GM12878 (cell line): ENCODE measurements at regions not wholly inside any gene's neighbourhood (a gene's known extent, or its start where the extent isn't known, plus 50 kb on each side); places are given as distances from the start of the nearest gene placed in this dataset.

Source experiments
- ATAC-seq: fragments of 200-7000 bp; cut with Tn5 transposase; 3 replicates; pipeline ENCODE4 v1.9.1; 2020; ENCODE audit warnings: mild to moderate bottlenecking, moderate library complexity
- BruUV-seq: library from RNA; stranded (reverse); fragments of 400-500 nt; replicated peaks from 2 replicates; lab custom pipeline; 2021; lab: Mats Ljungman, UMichigan
- CTCF ChIA-PET: fragments of 300-600 bp; sonication (Branson Sonifier 250); formaldehyde crosslinking; extraction: SDS; loops from one replicate; lab custom pipeline; 2021; ENCODE audit warnings: inconsistent platforms; lab: Yijun Ruan, JAX
- POLR2A ChIA-PET: fragments of 350-600 bp; formaldehyde crosslinking; extraction: SDS; loops from one replicate; lab custom pipeline; 2021; ENCODE audit warnings: inconsistent platforms; lab: Charles Lee
- RAD21 ChIA-PET: fragments of 300-600 bp; sonication (Branson Sonifier 250); formaldehyde crosslinking; loops from one replicate; lab custom pipeline; 2023; ENCODE audit warnings: antibody characterized with exemption; ENCODE audit not compliant: unreplicated experiment; lab: Charles Lee
- SMC1A ChIA-PET: fragments of 300-600 bp; sonication (Branson Sonifier 250); formaldehyde crosslinking; loops from one replicate; lab custom pipeline; 2023; ENCODE audit not compliant: unreplicated experiment, uncharacterized antibody; lab: Charles Lee
- DNase-seq: peaks from one replicate; pipeline ENCODE4 v3.0.0-alpha.2; 2011; ENCODE audit warnings: low read depth, low spot score
- FAIRE-seq: peaks from 3 replicates; lab custom pipeline; 2011; peaks lifted over from hg19 to GRCh38; lab: Jason Lieb, UNC
- H2AFZ ChIP-seq: 2 replicates; pipeline ENCODE4 v1.6.0; 2011; ENCODE audit warnings: low read depth, low read length, control low read depth; ENCODE audit not compliant: control insufficient read depth
- H3K27ac ChIP-seq: 2 replicates; pipeline ENCODE4 v1.5.1; 2011; ENCODE audit warnings: control low read depth; ENCODE audit not compliant: control insufficient read depth, insufficient read depth
- H3K27me3 ChIP-seq, 2 experiments: replicated peaks in 1 of 2; 2 replicates each; pipeline versions ENCODE4 v1.6.0 to v1.6.1; 2011; ENCODE audit warnings: low read length in 1 of 2; ENCODE audit not compliant: control insufficient read depth in 2 of 2, insufficient read depth in 2 of 2
- H3K36me3 ChIP-seq, 2 experiments: 2 replicates each; pipeline ENCODE4 v1.5.1; 2011; ENCODE audit warnings: low read length in 1 of 2; ENCODE audit not compliant: control insufficient read depth in 2 of 2, insufficient read depth in 2 of 2
- H3K4me1 ChIP-seq: 2 replicates; pipeline ENCODE4 v1.6.1; 2011; ENCODE audit warnings: mild to moderate bottlenecking, low read length, moderate library complexity, mixed read lengths; ENCODE audit not compliant: control insufficient read depth, insufficient read depth
- H3K4me2 ChIP-seq: 2 replicates; pipeline ENCODE4 v1.6.0; 2011; ENCODE audit warnings: control low read depth; ENCODE audit not compliant: control insufficient read depth, insufficient read depth
- H3K4me3 ChIP-seq: fragments of 200-600 bp; sonication (generic); 2 replicates; pipeline ENCODE4 v1.5.1; 2016
- H3K79me2 ChIP-seq: 2 replicates; pipeline ENCODE4 v1.6.0; 2011; ENCODE audit warnings: low read length; ENCODE audit not compliant: control insufficient read depth, insufficient read depth
- H3K9ac ChIP-seq: 2 replicates; pipeline ENCODE4 v1.8.0; 2011; ENCODE audit warnings: low read length, control low read depth, mixed read lengths; ENCODE audit not compliant: control insufficient read depth, insufficient read depth
- H3K9me3 ChIP-seq: replicated peaks from 3 replicates; pipeline ENCODE4 v1.5.1; 2011; ENCODE audit warnings: mild to moderate bottlenecking, low read length; ENCODE audit not compliant: control insufficient read depth, insufficient read depth
- H4K20me1 ChIP-seq: 2 replicates; pipeline ENCODE4 v1.6.0; 2011; ENCODE audit not compliant: control insufficient read depth, insufficient read depth
- BRCA1 ChIP-seq: IDR thresholded peaks from 2 replicates; pipeline ENCODE4 v1.6.1; 2011; ENCODE audit warnings: low read depth, low read length, improper control_type of control experiment
- KDM1A ChIP-seq: fragments of 200-600 bp; sonication (generic); IDR thresholded peaks from 2 replicates; pipeline ENCODE4 v1.6.1; 2016; ENCODE audit warnings: borderline replicate concordance
- LARP7 ChIP-seq: fragments of 450-650 bp; IDR thresholded peaks from 2 replicates; pipeline ENCODE4 v1.6.1; 2017; ENCODE audit warnings: mild to moderate bottlenecking
- MTA3 ChIP-seq: IDR thresholded peaks from 2 replicates; pipeline ENCODE4 v1.6.1; 2012; ENCODE audit warnings: low read length, inconsistent platforms, borderline replicate concordance
- NFIC ChIP-seq: IDR thresholded peaks from 2 replicates; pipeline ENCODE4 v1.6.1; 2012; ENCODE audit warnings: low read depth, mild to moderate bottlenecking, inconsistent platforms, low read length, moderate library complexity
- RAD21 ChIP-seq: IDR thresholded peaks from 2 replicates; pipeline ENCODE4 v1.6.1; 2011; ENCODE audit warnings: mild to moderate bottlenecking, low read depth, low read length, moderate library complexity; ENCODE audit not compliant: insufficient read depth
- RAD51 ChIP-seq: fragments of 450-650 bp; IDR thresholded peaks from 2 replicates; pipeline ENCODE4 v1.6.1; 2016; ENCODE audit warnings: moderate library complexity, mild to moderate bottlenecking, inconsistent platforms
- TAF1 ChIP-seq: IDR thresholded peaks from 2 replicates; pipeline ENCODE4 v1.6.1; 2011; ENCODE audit warnings: mild to moderate bottlenecking, low read depth, low read length, borderline replicate concordance
- YBX1 ChIP-seq: fragments of 450-650 bp; IDR thresholded peaks from 2 replicates; pipeline ENCODE4 v1.6.1; 2016; ENCODE audit warnings: antibody characterized with exemption
- WGBS: methylation state at CpG from one replicate; pipeline ENCODE4 v1.1.6; 2016; ENCODE audit warnings: low lambda C conversion rate; ENCODE audit not compliant: insufficient replicate concordance, insufficient coverage; ENCODE audit errors: missing lambda C conversion rate; 5-methylcytosine and 5-hydroxymethylcytosine counted together
- in situ Hi-C: fragments of 300-500 bp; cut with MboI; formaldehyde crosslinking; loops from 9 replicates; pipeline ENCODE4 v1.14.3; 2018; ENCODE audit warnings: mixed read lengths
- intact Hi-C: fragments of 100-400 bp; cut with micrococcal nuclease; formaldehyde crosslinking; loops from one replicate; pipeline ENCODE4 v1.14.2; 2022; ENCODE audit not compliant: unreplicated experiment
- TF ChIP-seq, protein P1 (sequence below): fragments of 450-650 bp; IDR thresholded peaks from 2 replicates; pipeline ENCODE4 v1.6.1; 2014; ENCODE audit warnings: mild to moderate bottlenecking
- TF ChIP-seq, protein P2 (sequence below): IDR thresholded peaks from 2 replicates; pipeline ENCODE4 v1.6.1; 2011; ENCODE audit warnings: borderline replicate concordance, low read depth, mild to moderate bottlenecking, moderate library complexity, mixed read lengths, low read length; ENCODE audit not compliant: insufficient read depth; ENCODE audit errors: extremely low read length
- TF ChIP-seq, protein P3 (sequence below): fragments of 450-650 bp; IDR thresholded peaks from 2 replicates; pipeline ENCODE4 v1.6.1; 2017; ENCODE audit warnings: mild to moderate bottlenecking, moderate library complexity

DNA sequence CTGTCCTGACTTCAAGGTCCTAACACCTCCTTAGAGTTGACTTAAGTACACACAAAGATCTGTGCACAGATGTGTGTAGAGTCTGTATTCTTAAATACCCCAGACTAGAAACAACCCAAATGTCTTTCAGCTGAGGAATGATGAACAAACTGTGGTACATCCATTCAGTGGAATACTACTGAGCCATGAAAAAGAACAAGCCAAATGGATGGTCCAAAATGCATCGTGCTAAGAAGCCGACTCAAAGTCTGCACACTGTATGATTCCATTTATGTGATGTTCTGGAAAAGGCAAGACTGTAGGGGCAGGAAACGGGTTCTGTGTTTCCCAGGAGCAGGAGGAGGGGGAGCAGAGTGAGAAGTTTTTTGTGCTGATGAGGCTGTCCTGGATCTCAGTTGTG is 56.7 kb upstream of the LINC01488 start:
- Histone ChIP-seq H3K4me3 (no peak overlapping the region), H3K4me2 (no peak overlapping the region), H4K20me1 (no peaks in the 10 kb centered on the region), H3K27ac (no peak overlapping the region), H2AFZ (no peak overlapping the region)
- RAD21 ChIA-PET: no interaction called here
- in situ Hi-C loops: no loop called here
- WGBS: 74% methylated on average over 3 of the region's 3 CpGs
- TF ChIP-seq, protein P1, sequence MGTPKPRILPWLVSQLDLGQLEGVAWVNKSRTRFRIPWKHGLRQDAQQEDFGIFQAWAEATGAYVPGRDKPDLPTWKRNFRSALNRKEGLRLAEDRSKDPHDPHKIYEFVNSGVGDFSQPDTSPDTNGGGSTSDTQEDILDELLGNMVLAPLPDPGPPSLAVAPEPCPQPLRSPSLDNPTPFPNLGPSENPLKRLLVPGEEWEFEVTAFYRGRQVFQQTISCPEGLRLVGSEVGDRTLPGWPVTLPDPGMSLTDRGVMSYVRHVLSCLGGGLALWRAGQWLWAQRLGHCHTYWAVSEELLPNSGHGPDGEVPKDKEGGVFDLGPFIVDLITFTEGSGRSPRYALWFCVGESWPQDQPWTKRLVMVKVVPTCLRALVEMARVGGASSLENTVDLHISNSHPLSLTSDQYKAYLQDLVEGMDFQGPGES: no peak
- TF ChIP-seq, protein P2, sequence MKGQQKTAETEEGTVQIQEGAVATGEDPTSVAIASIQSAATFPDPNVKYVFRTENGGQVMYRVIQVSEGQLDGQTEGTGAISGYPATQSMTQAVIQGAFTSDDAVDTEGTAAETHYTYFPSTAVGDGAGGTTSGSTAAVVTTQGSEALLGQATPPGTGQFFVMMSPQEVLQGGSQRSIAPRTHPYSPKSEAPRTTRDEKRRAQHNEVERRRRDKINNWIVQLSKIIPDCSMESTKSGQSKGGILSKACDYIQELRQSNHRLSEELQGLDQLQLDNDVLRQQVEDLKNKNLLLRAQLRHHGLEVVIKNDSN: no peak
- TF ChIP-seq RAD51: no peak
- TF ChIP-seq, protein P3, sequence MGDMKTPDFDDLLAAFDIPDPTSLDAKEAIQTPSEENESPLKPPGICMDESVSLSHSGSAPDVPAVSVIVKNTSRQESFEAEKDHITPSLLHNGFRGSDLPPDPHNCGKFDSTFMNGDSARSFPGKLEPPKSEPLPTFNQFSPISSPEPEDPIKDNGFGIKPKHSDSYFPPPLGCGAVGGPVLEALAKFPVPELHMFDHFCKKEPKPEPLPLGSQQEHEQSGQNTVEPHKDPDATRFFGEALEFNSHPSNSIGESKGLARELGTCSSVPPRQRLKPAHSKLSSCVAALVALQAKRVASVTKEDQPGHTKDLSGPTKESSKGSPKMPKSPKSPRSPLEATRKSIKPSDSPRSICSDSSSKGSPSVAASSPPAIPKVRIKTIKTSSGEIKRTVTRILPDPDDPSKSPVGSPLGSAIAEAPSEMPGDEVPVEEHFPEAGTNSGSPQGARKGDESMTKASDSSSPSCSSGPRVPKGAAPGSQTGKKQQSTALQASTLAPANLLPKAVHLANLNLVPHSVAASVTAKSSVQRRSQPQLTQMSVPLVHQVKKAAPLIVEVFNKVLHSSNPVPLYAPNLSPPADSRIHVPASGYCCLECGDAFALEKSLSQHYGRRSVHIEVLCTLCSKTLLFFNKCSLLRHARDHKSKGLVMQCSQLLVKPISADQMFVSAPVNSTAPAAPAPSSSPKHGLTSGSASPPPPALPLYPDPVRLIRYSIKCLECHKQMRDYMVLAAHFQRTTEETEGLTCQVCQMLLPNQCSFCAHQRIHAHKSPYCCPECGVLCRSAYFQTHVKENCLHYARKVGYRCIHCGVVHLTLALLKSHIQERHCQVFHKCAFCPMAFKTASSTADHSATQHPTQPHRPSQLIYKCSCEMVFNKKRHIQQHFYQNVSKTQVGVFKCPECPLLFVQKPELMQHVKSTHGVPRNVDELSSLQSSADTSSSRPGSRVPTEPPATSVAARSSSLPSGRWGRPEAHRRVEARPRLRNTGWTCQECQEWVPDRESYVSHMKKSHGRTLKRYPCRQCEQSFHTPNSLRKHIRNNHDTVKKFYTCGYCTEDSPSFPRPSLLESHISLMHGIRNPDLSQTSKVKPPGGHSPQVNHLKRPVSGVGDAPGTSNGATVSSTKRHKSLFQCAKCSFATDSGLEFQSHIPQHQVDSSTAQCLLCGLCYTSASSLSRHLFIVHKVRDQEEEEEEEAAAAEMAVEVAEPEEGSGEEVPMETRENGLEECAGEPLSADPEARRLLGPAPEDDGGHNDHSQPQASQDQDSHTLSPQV: no peak
- no peak for TF ChIP-seq BRCA1
- TF ChIP-seq NFIC: no peak
- no peak for TF ChIP-seq TAF1
- TF ChIP-seq KDM1A: no peak
- TF ChIP-seq YBX1: no peak
- TF ChIP-seq MTA3: no peak
- TF ChIP-seq RAD21: no peak
- no peak for TF ChIP-seq LARP7
- TF ChIP-seq, all 136 proteins: peak for 0
- ChIA-PET SMC1A (no interaction called here), POLR2A (no interaction called here), CTCF (no interaction called here)
- H3K79me2 ChIP-seq: no peaks in the 10 kb centered on the region
- intact Hi-C loops: no loop called here
- no TSS peak for BruUV-seq
- ATAC-seq (no peak), FAIRE-seq (no peak), DNase-seq (no peak)
- H3K27me3 ChIP-seq: no peaks in the 10 kb centered on the region
- no peak overlapping the region for H3K9ac ChIP-seq
- H3K36me3 ChIP-seq: no peaks in the 10 kb centered on the region
- H3K9me3 ChIP-seq: peaks cover 3% of the 10 kb centered on the region; the same call in 1 of the 3 replicates
- H3K4me1 ChIP-seq: no peaks in the 10 kb centered on the region
